Smooth muscle cell (in vitro differentiated cells): ENCODE measurements at regions not wholly inside any gene's neighbourhood (a gene's known extent, or its start where the extent isn't known, plus 50 kb on each side); places are given as distances from the start of the nearest gene placed in this dataset.

Experiments
- DNase-seq: peaks from one replicate; lab custom pipeline; 2025; ENCODE audit not compliant: unreplicated experiment; lab: John Stamatoyannopoulos, UW
- H2AFZ ChIP-seq: fragments of 200-600 bp; sonication (generic); 2 replicates; pipeline ENCODE4 v1.6.0; 2016; ENCODE audit warnings: antibody characterized with exemption, low read depth, mild to moderate bottlenecking
- H3F3A ChIP-seq: fragments of 200-600 bp; sonication (generic); 2 replicates; pipeline ENCODE4 v1.6.0; 2017; ENCODE audit warnings: antibody characterized with exemption, low read depth
- H3K27ac ChIP-seq: fragments of 200-600 bp; sonication (generic); 2 replicates; pipeline ENCODE4 v1.5.1; 2016; ENCODE audit warnings: low read depth, mild to moderate bottlenecking
- H3K27me3 ChIP-seq: fragments of 200-600 bp; sonication (generic); 2 replicates; pipeline ENCODE4 v1.6.1; 2016; ENCODE audit warnings: low read depth, mild to moderate bottlenecking
- H3K36me3 ChIP-seq: fragments of 200-600 bp; sonication (generic); 2 replicates; pipeline ENCODE4 v1.5.1; 2016; ENCODE audit warnings: low read depth
- H3K4me1 ChIP-seq: fragments of 200-600 bp; sonication (generic); 2 replicates; pipeline ENCODE4 v1.5.1; 2016; ENCODE audit warnings: low read depth
- H3K4me2 ChIP-seq: fragments of 200-600 bp; sonication (generic); 2 replicates; pipeline ENCODE4 v1.6.0; 2016; ENCODE audit warnings: mild to moderate bottlenecking
- H3K4me3 ChIP-seq: fragments of 200-600 bp; sonication (generic); 2 replicates; pipeline ENCODE4 v1.5.1; 2016; ENCODE audit warnings: mild to moderate bottlenecking
- H3K79me2 ChIP-seq: fragments of 200-600 bp; sonication (generic); 2 replicates; pipeline ENCODE4 v1.6.0; 2016; ENCODE audit warnings: low read depth, mild to moderate bottlenecking
- H3K9ac ChIP-seq: fragments of 200-600 bp; sonication (generic); 2 replicates; pipeline ENCODE4 v1.6.0; 2016; ENCODE audit warnings: low read depth
- H3K9me3 ChIP-seq: fragments of 200-600 bp; sonication (generic); replicated peaks from 2 replicates; pipeline ENCODE4 v1.5.1; 2016; ENCODE audit warnings: low read depth
- H4K20me1 ChIP-seq: fragments of 200-600 bp; sonication (generic); 2 replicates; pipeline ENCODE4 v1.6.0; 2016; ENCODE audit warnings: low read depth
- WGBS: methylation state at CpG from one replicate; pipeline ENCODE4 v1.1.7; 2016; ENCODE audit warnings: low lambda C conversion rate; 5-methylcytosine and 5-hydroxymethylcytosine counted together
- TF ChIP-seq, protein P1 (sequence below): fragments of 200-600 bp; sonication (generic); IDR thresholded peaks from 2 replicates; pipeline ENCODE4 v1.5.1; 2017; ENCODE audit warnings: borderline replicate concordance, mild to moderate bottlenecking, antibody characterized with exemption; ENCODE audit not compliant: insufficient read depth, poor library complexity, severe bottlenecking

GRCh38 chr3:106184540-106185457 is 316.0 kb upstream of the CBLB start:
- no peaks in the 10 kb centered on the region for H3K36me3 ChIP-seq
- H3K4me1 ChIP-seq, result no peaks in the 10 kb centered on the region
- H3K4me3 ChIP-seq, result no peak overlapping the region
- H3F3A ChIP-seq, result no peaks in the 10 kb centered on the region
- H3K27ac ChIP-seq, result no peak overlapping the region
- DNase-seq, result no peak
- H3K79me2 ChIP-seq, result no peaks in the 10 kb centered on the region
- H3K9ac ChIP-seq, result no peak overlapping the region
- TF ChIP-seq, protein P1, sequence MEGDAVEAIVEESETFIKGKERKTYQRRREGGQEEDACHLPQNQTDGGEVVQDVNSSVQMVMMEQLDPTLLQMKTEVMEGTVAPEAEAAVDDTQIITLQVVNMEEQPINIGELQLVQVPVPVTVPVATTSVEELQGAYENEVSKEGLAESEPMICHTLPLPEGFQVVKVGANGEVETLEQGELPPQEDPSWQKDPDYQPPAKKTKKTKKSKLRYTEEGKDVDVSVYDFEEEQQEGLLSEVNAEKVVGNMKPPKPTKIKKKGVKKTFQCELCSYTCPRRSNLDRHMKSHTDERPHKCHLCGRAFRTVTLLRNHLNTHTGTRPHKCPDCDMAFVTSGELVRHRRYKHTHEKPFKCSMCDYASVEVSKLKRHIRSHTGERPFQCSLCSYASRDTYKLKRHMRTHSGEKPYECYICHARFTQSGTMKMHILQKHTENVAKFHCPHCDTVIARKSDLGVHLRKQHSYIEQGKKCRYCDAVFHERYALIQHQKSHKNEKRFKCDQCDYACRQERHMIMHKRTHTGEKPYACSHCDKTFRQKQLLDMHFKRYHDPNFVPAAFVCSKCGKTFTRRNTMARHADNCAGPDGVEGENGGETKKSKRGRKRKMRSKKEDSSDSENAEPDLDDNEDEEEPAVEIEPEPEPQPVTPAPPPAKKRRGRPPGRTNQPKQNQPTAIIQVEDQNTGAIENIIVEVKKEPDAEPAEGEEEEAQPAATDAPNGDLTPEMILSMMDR, result no peak
- peaks cover 14% of the 10 kb centered on the region for H3K27me3 ChIP-seq
- no peaks in the 10 kb centered on the region for H4K20me1 ChIP-seq
- no peak overlapping the region for H3K4me2 ChIP-seq
- 88% methylated on average over 4 of the region's 4 CpGs for WGBS
- no peak overlapping the region for H2AFZ ChIP-seq
- no peaks in the 10 kb centered on the region for H3K9me3 ChIP-seq

GRCh38 chr3:106185949-106186348 is 317.1 kb upstream of the CBLB start:
- H3K79me2 ChIP-seq, result no peaks in the 10 kb centered on the region
- WGBS, result 78% methylated on average over 2 of the region's 2 CpGs

DNA sequence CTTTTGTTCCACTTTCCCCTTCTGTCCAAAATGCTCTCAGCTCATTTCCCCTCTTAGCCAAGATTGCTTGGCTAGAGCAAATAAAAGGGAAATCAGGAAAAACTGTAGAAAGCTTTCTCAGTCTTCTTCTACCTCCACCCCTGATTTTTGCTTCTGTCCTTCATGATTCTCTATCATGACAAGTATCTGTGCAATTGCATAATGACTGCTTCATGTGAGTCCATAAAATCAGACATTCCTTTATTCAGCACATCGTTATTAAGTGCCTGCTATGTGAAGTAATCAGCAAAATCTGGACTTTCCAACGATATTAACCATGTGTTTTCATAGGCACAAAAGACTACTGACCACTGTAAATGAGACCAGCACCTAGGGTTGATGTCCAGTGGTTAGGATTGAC is 321.5 kb upstream of the CBLB start:
- no peaks in the 10 kb centered on the region for H3K9me3 ChIP-seq
- TF ChIP-seq, protein P1, result no peak
- H3K9ac ChIP-seq, result no peak overlapping the region
- H3K27ac ChIP-seq, result no peak overlapping the region
- H3K4me2 ChIP-seq, result no peak overlapping the region
- H3K36me3 ChIP-seq, result no peaks in the 10 kb centered on the region
- no peaks in the 10 kb centered on the region for H4K20me1 ChIP-seq
- H3K27me3 ChIP-seq, result no peaks in the 10 kb centered on the region
- H3K4me3 ChIP-seq, result no peak overlapping the region
- no peak for DNase-seq
- no peaks in the 10 kb centered on the region for H3K4me1 ChIP-seq
- no peak overlapping the region for H2AFZ ChIP-seq
- WGBS, result 82% methylated on average over 2 of the region's 2 CpGs
- H3K79me2 ChIP-seq, result no peaks in the 10 kb centered on the region
- no peaks in the 10 kb centered on the region for H3F3A ChIP-seq

More at GRCh38 chr3:106185949-106186348, 317.1 kb upstream of the CBLB start:
- no peak for DNase-seq
- Histone ChIP-seq H3F3A (no peaks in the 10 kb centered on the region), H3K27ac (no peak overlapping the region), H3K27me3 (peaks cover 7% of the 10 kb centered on the region), H3K36me3 (no peaks in the 10 kb centered on the region), H3K4me2 (no peak overlapping the region), H4K20me1 (no peaks in the 10 kb centered on the region), H3K4me1 (no peaks in the 10 kb centered on the region), H2AFZ (no peak overlapping the region), H3K9ac (no peak overlapping the region), H3K9me3 (no peaks in the 10 kb centered on the region), H3K4me3 (no peak overlapping the region)
- TF ChIP-seq, protein P1, result no peak
